Stimulated activated effector memory CD8-positive, alpha-beta T cell treated with anti-CD3 and anti-CD28 coated beads, Interleukin-12 subunit alpha, Interleukin-12 subunit beta, amount 100 ng/mL, for 72 hours (primary cell): ENCODE measurements at regions not wholly inside any gene's neighbourhood (a gene's known extent, or its start where the extent isn't known, plus 50 kb on each side); places are given as distances from the start of the nearest gene placed in this dataset.

ENCODE experiments used
- ATAC-seq: fragments of 150-1000 bp; cut with Tn5 transposase; 2 replicates; pipeline ENCODE4 v1.10.0; 2021
- DNase-seq, 2 donors: peaks; one replicate each; pipeline ENCODE4 v3.0.0; 2021 to 2022; ENCODE audit warnings: low spot score in 2 of 2
- H3K27ac Mint-ChIP-seq: one replicate; pipeline ENCODE4 v1.8.0; 2022; ENCODE audit warnings: mild to moderate bottlenecking, mixed read lengths
- H3K36me3 Mint-ChIP-seq: one replicate; pipeline ENCODE4 v1.8.0; 2022; ENCODE audit warnings: mild to moderate bottlenecking, mixed read lengths
- H3K4me1 Mint-ChIP-seq: one replicate; pipeline ENCODE4 v1.8.0; 2022; ENCODE audit warnings: mixed read lengths
- H3K4me3 Mint-ChIP-seq: one replicate; pipeline ENCODE4 v1.8.0; 2022; ENCODE audit warnings: mild to moderate bottlenecking, mixed read lengths
- H3K9me3 Mint-ChIP-seq: one replicate; pipeline ENCODE4 v1.8.0; 2022; ENCODE audit warnings: mixed read lengths

DNA sequence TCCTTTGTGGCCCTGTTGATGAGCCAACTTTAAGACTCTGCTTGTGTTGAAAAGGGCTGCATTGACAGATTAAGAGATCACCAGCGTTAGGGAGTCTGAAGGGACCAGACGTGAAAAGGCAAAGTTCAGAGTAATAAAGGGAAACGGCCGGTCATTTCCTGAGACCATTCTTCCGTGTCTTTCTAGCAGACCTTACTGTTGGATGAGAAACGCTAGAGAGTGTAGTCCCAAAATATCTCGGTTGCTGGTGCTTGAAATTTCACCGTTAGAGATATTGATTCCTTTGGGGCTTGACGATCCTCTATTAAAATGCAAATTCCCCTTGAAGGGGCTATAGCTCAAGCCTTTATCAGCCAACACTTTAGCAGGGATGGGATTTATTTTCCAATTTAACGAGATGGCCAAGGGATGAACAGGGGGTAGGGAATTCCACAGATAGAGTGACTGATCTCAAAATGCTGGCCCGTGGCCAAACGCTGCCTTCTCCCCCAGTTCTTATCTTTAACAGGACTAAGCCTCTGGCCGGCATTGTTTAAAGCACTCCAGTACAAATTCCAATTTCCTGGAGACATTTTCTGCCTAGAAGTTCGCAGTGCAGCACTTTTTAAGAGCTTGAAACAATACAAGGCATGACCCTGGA, 250.4 kb downstream of the TJP1 start:
- Mint-ChIP-seq H3K9me3 (no peaks in the 10 kb centered on the region), H3K4me3 (no peak overlapping the region), H3K4me1 (no peaks in the 10 kb centered on the region), H3K36me3 (no peaks in the 10 kb centered on the region), H3K27ac (no peak overlapping the region)
- DNase-seq (no peak), ATAC-seq (no peak)

DNA sequence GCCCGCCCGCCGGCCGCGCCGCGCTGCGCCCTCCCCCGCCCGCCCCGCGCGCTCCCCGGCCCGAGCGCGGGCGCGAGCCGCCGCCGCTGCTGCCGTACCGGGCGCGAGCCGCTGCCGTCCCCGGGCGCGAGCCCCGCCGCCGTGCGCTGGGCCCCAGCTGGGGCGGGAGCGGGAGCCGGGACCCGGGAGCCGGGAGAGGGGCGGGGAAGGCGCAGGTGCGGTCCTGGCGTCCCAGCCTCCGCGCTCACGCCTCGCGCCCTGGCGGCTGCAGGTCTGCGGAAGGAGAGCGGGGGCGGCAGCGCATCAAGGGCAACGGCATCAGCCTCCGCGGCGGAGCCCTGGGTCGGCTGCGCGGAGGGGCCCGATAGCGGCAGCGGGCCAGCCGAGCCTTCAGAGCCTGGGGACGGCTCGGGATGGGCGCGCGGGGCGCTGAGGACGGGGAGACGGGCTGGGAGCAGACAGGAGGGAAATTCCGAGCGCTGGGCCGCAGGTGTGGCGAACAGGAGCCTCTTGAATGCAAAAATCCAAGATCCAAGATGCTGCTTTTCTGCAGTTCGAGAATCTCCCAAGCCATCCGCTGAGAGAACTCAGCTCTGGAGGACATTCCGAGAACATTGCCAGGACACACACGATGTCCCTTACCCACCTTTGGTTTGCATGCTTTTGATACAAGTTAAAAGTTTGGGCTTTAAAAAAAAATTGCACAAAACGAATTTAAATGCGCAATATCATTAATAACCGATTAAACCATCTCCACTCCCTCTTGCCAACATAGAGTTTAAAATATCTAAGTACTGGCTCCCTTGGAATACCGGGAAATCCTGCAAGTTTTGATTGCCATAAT, 251.1 kb downstream of the TJP1 start:
- H3K4me3 Mint-ChIP-seq: no peak overlapping the region
- H3K9me3 Mint-ChIP-seq: no peaks in the 10 kb centered on the region
- DNase-seq: no peak
- no peak for ATAC-seq
- H3K27ac Mint-ChIP-seq: no peak overlapping the region
- no peaks in the 10 kb centered on the region for H3K36me3 Mint-ChIP-seq
- no peaks in the 10 kb centered on the region for H3K4me1 Mint-ChIP-seq

DNA sequence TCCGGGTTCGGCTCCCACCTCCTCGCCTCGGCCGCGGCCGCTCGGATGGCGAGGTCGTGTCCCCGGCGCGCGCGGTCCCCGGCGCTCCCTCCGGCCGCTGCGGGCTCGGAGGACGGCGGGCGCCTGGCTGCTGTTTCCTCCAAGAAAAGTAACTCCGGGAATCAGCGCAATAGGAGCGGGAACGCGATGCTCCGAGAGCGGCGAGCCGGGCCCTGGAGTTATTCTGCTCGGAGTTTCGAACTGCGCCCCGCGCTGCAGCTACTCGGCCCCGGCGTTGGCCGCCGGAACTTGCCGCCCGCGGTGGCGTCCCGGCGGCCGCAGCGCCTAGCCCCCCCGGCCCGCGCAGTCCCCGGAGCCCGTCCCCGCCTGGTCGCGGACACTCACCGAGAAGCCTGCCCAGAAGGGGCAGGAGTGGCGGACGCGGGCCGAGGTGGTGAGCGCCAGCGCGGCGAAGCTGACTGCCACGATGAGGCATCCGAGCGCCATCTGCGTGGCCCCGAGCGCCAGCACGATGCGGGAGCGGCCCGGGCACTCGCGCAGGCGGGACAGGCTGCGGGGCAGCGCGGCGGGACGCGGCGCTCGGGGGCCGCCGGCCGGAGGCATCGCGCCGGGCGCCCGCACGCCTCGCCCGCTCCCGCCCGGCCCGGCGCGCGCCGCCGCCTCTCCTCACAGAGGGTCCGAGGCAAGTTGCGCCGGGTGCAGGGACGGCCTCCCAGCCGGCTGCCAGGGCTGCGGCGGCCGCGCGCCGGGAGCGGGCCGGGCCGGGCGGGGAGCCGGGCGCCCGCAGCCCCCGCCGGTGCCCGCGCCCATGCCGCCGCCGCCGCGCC, 251.9 kb downstream of the TJP1 start:
- Mint-ChIP-seq H3K9me3 (no peaks in the 10 kb centered on the region), H3K4me3 (no peak overlapping the region), H3K36me3 (no peaks in the 10 kb centered on the region), H3K27ac (no peak overlapping the region), H3K4me1 (no peaks in the 10 kb centered on the region)
- DNase-seq (no peak), ATAC-seq (no peak)

DNA sequence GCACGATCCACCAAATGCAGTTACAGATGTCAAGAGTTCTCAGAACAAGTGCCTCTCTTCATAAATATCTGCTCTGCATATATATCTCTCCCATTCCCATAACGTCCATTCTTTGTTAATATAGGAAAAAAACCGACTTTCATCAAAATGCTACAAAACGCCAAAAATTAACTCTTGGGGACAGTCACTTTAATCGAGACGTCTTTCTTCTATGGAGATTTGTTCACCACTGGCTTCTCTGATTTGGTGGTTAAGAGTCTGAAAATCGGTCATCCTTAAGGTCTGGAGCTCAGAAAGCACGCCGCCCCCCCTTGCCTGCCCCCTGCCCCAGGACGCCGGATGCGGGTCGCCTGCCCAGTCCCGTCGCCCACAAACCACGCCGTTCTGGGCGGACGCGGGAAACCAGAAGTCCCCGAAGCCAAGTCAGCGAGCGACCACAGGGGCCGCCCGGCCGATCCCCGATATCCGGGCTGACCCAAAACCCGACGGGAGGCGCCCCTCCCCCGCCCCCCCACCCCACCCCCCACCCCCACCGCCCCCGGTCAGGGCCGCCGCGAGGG, 252.7 kb downstream of the TJP1 start:
- Mint-ChIP-seq H3K4me3 (no peak overlapping the region), H3K9me3 (no peaks in the 10 kb centered on the region), H3K27ac (no peak overlapping the region), H3K4me1 (no peaks in the 10 kb centered on the region), H3K36me3 (no peaks in the 10 kb centered on the region)
- DNase-seq (no peak), ATAC-seq (no peak)

DNA sequence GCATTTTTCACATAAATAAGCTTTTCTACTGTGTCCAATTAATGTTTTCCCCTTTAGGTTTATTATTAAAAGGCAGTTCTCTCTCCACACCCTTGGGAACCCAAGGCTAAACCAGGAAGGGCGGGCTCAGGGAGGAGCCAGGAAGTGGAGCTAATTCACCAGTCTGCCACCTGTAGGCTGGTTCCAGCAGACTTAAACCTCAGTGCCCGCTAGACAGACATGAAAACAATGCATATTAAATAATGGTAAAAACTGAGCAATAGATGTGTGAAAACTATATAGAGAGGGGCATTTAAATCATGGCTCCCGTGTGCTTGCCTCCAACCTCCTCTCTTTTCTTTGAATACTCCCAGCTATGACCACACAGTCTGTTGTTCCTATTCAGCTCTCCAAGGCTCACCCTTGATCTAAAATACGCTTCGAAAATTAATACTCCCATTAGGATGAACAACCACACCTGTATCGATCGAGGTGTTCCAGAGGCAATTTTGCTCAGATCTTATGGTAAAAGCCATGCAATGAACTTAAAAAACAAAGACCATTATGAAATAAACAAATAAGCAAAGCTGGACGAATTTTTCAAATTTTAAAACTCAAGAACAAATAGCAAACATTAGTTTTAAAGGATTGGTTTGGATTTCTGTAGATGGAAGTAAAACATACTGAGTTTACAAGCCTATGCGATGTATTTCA, 253.3 kb downstream of the TJP1 start:
- H3K4me1 Mint-ChIP-seq: no peaks in the 10 kb centered on the region
- DNase-seq (no peak), ATAC-seq (no peak)
- no peaks in the 10 kb centered on the region for H3K9me3 Mint-ChIP-seq
- H3K36me3 Mint-ChIP-seq: no peaks in the 10 kb centered on the region
- H3K27ac Mint-ChIP-seq: no peak overlapping the region
- no peak overlapping the region for H3K4me3 Mint-ChIP-seq

DNA sequence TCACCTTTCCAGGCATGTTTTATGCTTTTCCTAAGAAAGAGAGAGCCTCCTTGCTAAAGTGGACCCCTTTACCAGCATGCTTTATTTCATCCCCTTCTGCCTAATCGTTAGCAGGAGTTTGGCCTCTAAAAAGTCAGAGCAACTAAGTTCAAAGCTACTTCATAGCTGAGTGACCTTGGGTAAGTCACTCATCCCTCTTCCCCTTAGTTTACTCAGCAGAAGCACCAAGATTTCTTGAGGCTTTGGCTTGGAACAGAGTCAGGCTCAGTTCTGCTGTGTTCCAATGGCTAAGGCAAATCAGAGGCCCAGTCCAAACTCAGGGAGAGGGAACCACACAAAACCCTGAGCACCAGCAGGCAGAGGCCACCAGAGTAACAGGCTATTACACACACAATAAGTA, 254.9 kb downstream of the TJP1 start:
- no peak overlapping the region for H3K27ac Mint-ChIP-seq
- ATAC-seq (no peak), DNase-seq (no peak)
- H3K4me3 Mint-ChIP-seq: no peak overlapping the region
- H3K4me1 Mint-ChIP-seq: no peaks in the 10 kb centered on the region
- H3K9me3 Mint-ChIP-seq: no peaks in the 10 kb centered on the region
- no peaks in the 10 kb centered on the region for H3K36me3 Mint-ChIP-seq

DNA sequence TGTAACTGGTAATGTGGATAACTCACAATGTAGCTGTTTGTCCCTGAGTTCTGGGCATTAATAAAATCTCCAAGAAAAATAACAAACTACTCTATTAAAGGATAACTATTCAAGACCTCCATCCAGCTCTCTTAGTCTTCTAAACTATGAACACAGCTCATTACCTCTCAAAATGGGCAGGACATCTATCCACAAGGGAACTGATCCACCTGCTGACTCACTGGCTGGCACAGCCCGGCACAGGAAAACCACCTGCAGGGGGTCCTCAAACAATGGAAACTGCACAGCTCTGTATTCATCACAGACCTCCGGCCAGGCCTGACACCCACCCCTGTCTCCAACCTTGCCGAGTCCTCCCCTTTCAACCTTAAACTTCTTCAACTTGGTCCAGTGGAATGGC, 255.4 kb downstream of the TJP1 start:
- Mint-ChIP-seq H3K4me3 (no peak overlapping the region), H3K36me3 (no peaks in the 10 kb centered on the region), H3K4me1 (no peaks in the 10 kb centered on the region), H3K27ac (no peak overlapping the region), H3K9me3 (peaks cover under 1% of the 10 kb centered on the region)
- ATAC-seq (no peak), DNase-seq (no peak)

DNA sequence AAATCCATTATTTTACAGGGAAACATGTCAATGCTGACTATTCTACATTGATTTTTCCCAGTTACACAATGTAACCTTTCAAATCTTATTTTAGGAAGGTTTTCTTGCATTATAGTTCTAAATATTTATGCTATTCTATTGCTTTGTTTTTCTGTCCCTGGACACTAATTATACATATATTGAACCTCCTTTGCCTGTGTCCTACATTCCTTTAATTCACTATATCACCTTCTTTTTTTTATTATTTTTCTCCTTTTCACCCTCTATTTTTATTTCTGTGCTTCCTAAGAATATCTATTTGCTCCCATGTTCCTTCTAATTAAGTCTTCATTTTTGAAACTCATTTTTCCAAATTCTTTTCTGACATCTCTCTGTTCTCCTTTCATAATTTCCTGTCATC, 259.2 kb downstream of the TJP1 start:
- no peaks in the 10 kb centered on the region for H3K4me1 Mint-ChIP-seq
- DNase-seq (no peak), ATAC-seq (no peak)
- H3K9me3 Mint-ChIP-seq: peaks cover 8% of the 10 kb centered on the region
- no peak overlapping the region for H3K27ac Mint-ChIP-seq
- H3K36me3 Mint-ChIP-seq: no peaks in the 10 kb centered on the region
- H3K4me3 Mint-ChIP-seq: no peak overlapping the region

DNA sequence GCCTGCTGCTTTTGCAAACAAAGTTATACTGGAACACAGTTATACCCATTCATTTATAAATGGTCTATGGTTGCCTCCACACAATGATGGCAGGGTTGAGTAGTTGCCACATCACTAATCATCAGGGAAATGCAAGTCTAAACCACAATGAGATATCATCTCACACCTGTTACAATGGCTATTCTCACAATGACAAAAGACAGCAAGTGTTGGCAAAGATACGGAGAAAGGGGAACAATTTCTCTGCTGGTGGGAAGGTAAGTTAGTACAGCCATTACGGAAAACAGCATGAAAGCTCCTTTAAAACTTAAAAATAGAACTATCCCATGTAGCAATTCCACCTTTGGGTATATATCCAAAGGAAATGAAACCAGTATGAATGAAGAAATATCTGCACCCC, 261.4 kb downstream of the TJP1 start:
- H3K4me1 Mint-ChIP-seq: no peaks in the 10 kb centered on the region
- no peak overlapping the region for H3K27ac Mint-ChIP-seq
- H3K36me3 Mint-ChIP-seq: no peaks in the 10 kb centered on the region
- peaks cover 8% of the 10 kb centered on the region for H3K9me3 Mint-ChIP-seq
- H3K4me3 Mint-ChIP-seq: no peak overlapping the region
- DNase-seq: no peak
- ATAC-seq: no peak

DNA sequence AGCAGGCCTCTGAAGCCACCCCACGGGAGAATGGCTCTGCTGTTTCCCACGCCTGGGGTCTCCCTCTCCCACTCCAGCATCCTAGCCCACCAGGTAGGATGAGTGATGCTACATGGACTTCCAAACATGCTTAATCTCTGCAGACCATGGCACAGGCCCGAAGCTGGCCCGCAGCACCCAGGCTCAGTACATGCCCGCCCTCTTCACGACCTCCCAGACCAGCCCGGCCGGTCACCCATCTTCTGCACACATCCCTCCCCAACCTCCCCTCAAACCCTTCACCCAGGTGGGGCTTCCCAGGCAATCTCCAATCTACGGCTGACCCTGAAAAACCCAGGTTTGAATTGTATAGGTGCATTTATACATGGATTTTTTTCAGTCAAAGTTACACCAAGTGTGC, 264.0 kb downstream of the TJP1 start:
- no peak overlapping the region for H3K4me3 Mint-ChIP-seq
- H3K4me1 Mint-ChIP-seq: no peaks in the 10 kb centered on the region
- ATAC-seq (no peak), DNase-seq (no peak)
- H3K36me3 Mint-ChIP-seq: no peaks in the 10 kb centered on the region
- H3K9me3 Mint-ChIP-seq: peaks cover 8% of the 10 kb centered on the region
- H3K27ac Mint-ChIP-seq: no peak overlapping the region

DNA sequence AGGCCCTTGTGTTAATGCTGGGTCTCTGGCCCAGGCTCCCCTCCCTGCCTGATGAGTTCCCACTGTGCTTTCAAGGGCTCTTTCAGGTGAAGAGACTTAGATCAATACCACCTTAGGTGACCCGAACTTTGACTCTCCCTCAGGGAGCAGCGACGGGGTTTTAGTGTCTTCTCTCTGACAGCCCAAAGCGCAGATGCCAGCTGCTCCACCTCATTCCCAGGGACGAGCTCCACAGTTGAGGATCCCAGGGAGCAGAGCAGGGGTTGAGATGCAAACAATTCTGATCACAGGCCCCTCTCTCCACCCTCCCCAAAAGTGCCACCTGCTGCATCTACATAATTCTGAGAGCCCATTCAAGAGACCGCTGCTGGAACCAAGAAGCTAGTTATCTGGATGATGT, 265.1 kb downstream of the TJP1 start:
- ATAC-seq (no peak), DNase-seq (no peak)
- H3K36me3 Mint-ChIP-seq: no peaks in the 10 kb centered on the region
- H3K4me3 Mint-ChIP-seq: no peak overlapping the region
- no peak overlapping the region for H3K27ac Mint-ChIP-seq
- no peaks in the 10 kb centered on the region for H3K4me1 Mint-ChIP-seq
- peaks cover 8% of the 10 kb centered on the region for H3K9me3 Mint-ChIP-seq

DNA sequence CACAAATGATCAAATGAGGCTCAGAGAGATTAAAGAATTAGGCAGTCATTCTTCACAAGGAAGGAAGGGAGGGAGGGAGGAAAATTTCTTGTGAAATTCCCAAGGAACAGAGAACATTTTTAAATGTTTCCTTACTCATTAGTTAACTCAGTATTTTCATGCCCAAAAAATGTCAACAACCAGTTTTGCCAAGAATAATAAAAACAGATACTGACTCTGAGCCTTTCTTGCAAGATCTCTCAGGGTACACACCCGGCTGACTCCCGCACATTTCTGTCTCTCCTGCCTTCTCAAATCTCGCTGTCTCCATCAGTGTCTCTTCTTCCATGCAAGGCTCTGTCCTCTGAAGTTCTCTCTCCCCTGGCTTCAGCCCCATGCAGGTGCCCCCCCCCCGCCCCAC, 265.9 kb downstream of the TJP1 start:
- no peaks in the 10 kb centered on the region for H3K4me1 Mint-ChIP-seq
- DNase-seq (no peak), ATAC-seq (no peak)
- H3K9me3 Mint-ChIP-seq: peaks cover 4% of the 10 kb centered on the region
- no peak overlapping the region for H3K4me3 Mint-ChIP-seq
- H3K27ac Mint-ChIP-seq: no peak overlapping the region
- H3K36me3 Mint-ChIP-seq: no peaks in the 10 kb centered on the region

DNA sequence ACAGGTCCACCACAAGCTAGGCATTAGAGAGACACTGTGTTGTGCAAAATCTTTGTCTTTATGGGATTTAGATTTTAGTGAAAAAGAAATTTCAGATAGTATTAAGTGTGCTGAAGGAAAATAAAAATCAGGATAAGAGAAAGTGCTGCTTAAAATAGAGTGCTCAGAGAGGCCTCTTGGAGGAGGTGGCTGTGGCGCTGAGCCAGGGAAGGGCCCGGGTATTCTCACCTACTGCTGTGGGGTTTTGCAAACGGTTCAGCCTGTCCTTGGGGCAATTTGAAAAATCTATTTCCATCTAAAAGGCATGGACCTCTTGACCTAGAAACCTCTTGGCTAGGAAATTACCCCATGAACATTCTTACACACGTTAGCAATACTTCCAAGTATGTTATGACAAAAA, 267.7 kb downstream of the TJP1 start:
- no peaks in the 10 kb centered on the region for H3K36me3 Mint-ChIP-seq
- no peak overlapping the region for H3K4me3 Mint-ChIP-seq
- no peak overlapping the region for H3K27ac Mint-ChIP-seq
- peaks cover 4% of the 10 kb centered on the region for H3K9me3 Mint-ChIP-seq
- no peaks in the 10 kb centered on the region for H3K4me1 Mint-ChIP-seq
- DNase-seq (no peak), ATAC-seq (no peak)

DNA sequence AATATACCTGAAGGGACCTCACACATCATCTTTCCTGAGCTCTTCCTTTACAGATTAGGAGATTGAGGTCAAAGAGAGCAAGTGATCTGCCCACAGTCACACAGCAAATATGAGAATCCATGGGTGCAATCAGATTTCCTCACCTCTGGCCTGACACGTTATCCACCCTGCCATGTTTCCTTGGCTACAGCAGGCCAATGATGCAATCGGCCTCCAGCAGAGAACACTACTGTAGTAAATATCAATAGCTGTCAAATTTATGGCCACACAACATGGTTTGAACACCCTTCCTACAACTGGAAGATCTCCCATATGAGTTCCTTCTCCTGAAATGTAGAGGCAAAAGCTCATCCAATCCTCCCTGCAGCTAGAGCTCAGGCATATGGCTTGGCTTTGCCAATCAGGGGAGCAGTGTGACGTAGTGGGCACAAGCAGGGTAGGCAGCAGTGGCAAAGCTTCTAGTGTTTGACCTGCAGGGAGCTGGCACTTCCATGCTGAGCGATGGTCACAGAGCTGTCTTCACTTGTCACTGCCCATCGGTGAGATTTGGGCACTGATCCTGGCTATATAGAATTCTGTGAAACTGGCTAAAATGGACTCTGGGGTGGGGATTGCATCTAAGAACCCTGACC, 271.3 kb downstream of the TJP1 start:
- Mint-ChIP-seq H3K4me1 (no peaks in the 10 kb centered on the region), H3K27ac (no peak overlapping the region), H3K36me3 (no peaks in the 10 kb centered on the region), H3K4me3 (no peak overlapping the region), H3K9me3 (peaks cover 4% of the 10 kb centered on the region)
- DNase-seq (no peak), ATAC-seq (no peak)

DNA sequence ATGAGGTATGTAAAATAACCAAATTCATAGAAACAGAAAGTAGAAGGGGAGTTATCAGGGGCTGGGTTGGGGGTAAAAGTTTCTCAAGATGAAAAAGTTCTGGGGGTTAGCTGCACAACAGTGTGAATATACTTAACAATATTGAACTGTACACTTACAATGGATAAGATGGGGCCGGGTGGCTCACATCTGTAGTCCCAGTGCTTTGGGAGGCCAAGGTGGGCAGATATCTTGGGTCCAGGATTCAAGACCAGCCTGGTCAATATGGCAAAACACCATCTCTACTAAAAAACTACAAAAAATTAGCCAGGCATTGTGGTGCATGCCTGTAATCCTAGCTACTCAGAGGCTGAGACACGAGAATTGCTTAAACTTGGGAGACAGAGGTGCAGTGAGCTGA, 274.3 kb downstream of the TJP1 start:
- DNase-seq (no peak), ATAC-seq (no peak)
- peaks cover 8% of the 10 kb centered on the region for H3K9me3 Mint-ChIP-seq
- no peaks in the 10 kb centered on the region for H3K4me1 Mint-ChIP-seq
- H3K36me3 Mint-ChIP-seq: no peaks in the 10 kb centered on the region
- H3K4me3 Mint-ChIP-seq: no peak overlapping the region
- no peak overlapping the region for H3K27ac Mint-ChIP-seq
